SK-N-SH (cell line): ENCODE measurements at regions not wholly inside any gene's neighbourhood (a gene's known extent, or its start where the extent isn't known, plus 50 kb on each side); places are given as distances from the start of the nearest gene placed in this dataset.

Experiments
- CTCF ChIA-PET: fragments of 300-600, 350-600 bp; formaldehyde crosslinking; extraction: SDS; loops from one replicate; lab custom pipeline; 2021; lab: Yijun Ruan, JAX
- POLR2A ChIA-PET: fragments of 350-600 bp; sonication (Branson Sonifier 250); formaldehyde crosslinking; extraction: SDS; loops from one replicate; lab custom pipeline; 2020; ENCODE audit warnings: antibody characterized with exemption, inconsistent platforms; lab: Yijun Ruan, JAX
- DNase-seq: peaks from one replicate; pipeline ENCODE4 v3.0.0; 2012
- H2AFZ ChIP-seq: fragments of 200-600 bp; sonication (generic); 2 replicates; pipeline ENCODE4 v1.8.1; 2016; ENCODE audit warnings: antibody characterized with exemption, mild to moderate bottlenecking, low read depth
- H3F3A ChIP-seq: fragments of 200-600 bp; sonication (generic); replicated peaks from 2 replicates; pipeline ENCODE3; 2016; ENCODE audit warnings: antibody characterized with exemption, mild to moderate bottlenecking; ENCODE audit not compliant: insufficient read depth
- H3K27ac ChIP-seq, 2 experiments: fragments of 200-500 bp in 1 of 2; fragments of 200-600 bp in 1 of 2; sonication (Bioruptor generic) in 1 of 2; sonication (generic), shearing (Covaris generic) in 1 of 2; 2 replicates each; pipeline versions ENCODE4 v1.5.1 to v1.6.1; 2014 to 2016; ENCODE audit warnings: low read depth in 2 of 2, inconsistent platforms in 1 of 2, low read length in 1 of 2, mild to moderate bottlenecking in 1 of 2, mixed read lengths in 1 of 2
- H3K27me3 ChIP-seq: fragments of 200-600 bp; sonication (generic), shearing (Covaris generic); 2 replicates; pipeline ENCODE4 v1.6.1; 2016; ENCODE audit warnings: mixed run types; ENCODE audit not compliant: insufficient read depth
- H3K36me3 ChIP-seq, 2 experiments: fragments of 200-500 bp in 1 of 2; fragments of 200-600 bp in 1 of 2; sonication (Bioruptor generic) in 1 of 2; sonication (generic) in 1 of 2; replicated peaks in 1 of 2; 2 replicates each; pipeline versions ENCODE3 to v1.5.1; 2014 to 2016; ENCODE audit warnings: low read length in 1 of 2, mild to moderate bottlenecking in 1 of 2; ENCODE audit not compliant: insufficient read depth in 2 of 2, control insufficient read depth in 1 of 2
- H3K4me1 ChIP-seq, 2 experiments: fragments of 200-500 bp in 1 of 2; fragments of 200-600 bp in 1 of 2; sonication (Bioruptor generic) in 1 of 2; sonication (generic), shearing (Covaris generic) in 1 of 2; 2 replicates each; pipeline versions ENCODE4 v1.5.1 to v1.6.1; 2014 to 2016; ENCODE audit warnings: low read depth in 1 of 2, low read length in 1 of 2, mixed run types in 1 of 2; ENCODE audit not compliant: insufficient read depth in 2 of 2, control insufficient read depth in 1 of 2
- H3K4me2 ChIP-seq: fragments of 200-600 bp; sonication (generic), shearing (Covaris generic); 2 replicates; pipeline ENCODE4 v1.6.1; 2017; ENCODE audit warnings: mixed run types
- H3K4me3 ChIP-seq, 2 experiments: fragments of 200-500 bp in 1 of 2; fragments of 200-600 bp in 1 of 2; sonication (Bioruptor generic) in 1 of 2; sonication (generic), shearing (Covaris generic) in 1 of 2; 2 replicates each; pipeline versions ENCODE4 v1.5.1 to v1.8.1; 2014 to 2016; ENCODE audit warnings: low read depth in 2 of 2, inconsistent platforms in 1 of 2, low read length in 1 of 2, mild to moderate bottlenecking in 1 of 2, mixed read lengths in 1 of 2, moderate library complexity in 1 of 2
- H3K79me2 ChIP-seq: fragments of 200-600 bp; sonication (generic); 2 replicates; pipeline ENCODE4 v1.8.1; 2017; ENCODE audit warnings: mild to moderate bottlenecking; ENCODE audit not compliant: insufficient read depth
- H3K9ac ChIP-seq: fragments of 200-600 bp; sonication (generic); 2 replicates; pipeline ENCODE4 v1.6.1; 2017; ENCODE audit warnings: mixed run types
- H3K9me2 ChIP-seq: fragments of 200-600 bp; sonication (generic); 2 replicates; pipeline ENCODE4 v1.6.1; 2017; ENCODE audit warnings: mixed run types
- H3K9me3 ChIP-seq: fragments of 200-600 bp; sonication (generic); 2 replicates; pipeline ENCODE4 v1.6.1; 2017; ENCODE audit warnings: mixed run types, mild to moderate bottlenecking, moderate library complexity
- H4K20me1 ChIP-seq: fragments of 200-600 bp; sonication (generic); 2 replicates; pipeline ENCODE4 v1.6.1; 2017; ENCODE audit warnings: mild to moderate bottlenecking, mixed run types; ENCODE audit not compliant: insufficient read depth
- CHD2 ChIP-seq: fragments of 150-350 bp; IDR thresholded peaks from 2 replicates; pipeline ENCODE4 v1.6.1; 2018; ENCODE audit warnings: low read length; ENCODE audit not compliant: partially characterized antibody
- EP300 ChIP-seq, 2 experiments: IDR thresholded peaks; 2 replicates each; pipeline versions ENCODE4 v1.4.0 to v1.6.1; 2012; ENCODE audit warnings: borderline replicate concordance in 1 of 2, low read depth in 1 of 2, low read length in 1 of 2
- FOSL2 ChIP-seq: IDR thresholded peaks from 2 replicates; pipeline ENCODE4 v1.4.0; 2012; ENCODE audit warnings: low read depth, mild to moderate bottlenecking, moderate library complexity, borderline replicate concordance
- FOXJ3 ChIP-seq: sonication (generic); formaldehyde crosslinking; IDR thresholded peaks from 2 replicates; pipeline ENCODE4 v1.5.1; 2020; ENCODE audit warnings: mild to moderate bottlenecking, missing genetic modification reagents
- MXI1 ChIP-seq: IDR thresholded peaks from 2 replicates; pipeline ENCODE4 v1.6.1; 2012; ENCODE audit warnings: mild to moderate bottlenecking, low read depth, low read length, improper control_type of control experiment
- RCOR1 ChIP-seq: fragments of 150-350 bp; IDR thresholded peaks from 2 replicates; pipeline ENCODE4 v1.6.1; 2017; ENCODE audit warnings: antibody characterized with exemption, low read length
- RXRA ChIP-seq: IDR thresholded peaks from 2 replicates; pipeline ENCODE4 v1.4.0; 2012; ENCODE audit warnings: low read depth, mild to moderate bottlenecking, borderline replicate concordance
- SIN3A ChIP-seq: IDR thresholded peaks from 2 replicates; pipeline ENCODE4 v1.6.1; 2012; ENCODE audit warnings: low read depth, mild to moderate bottlenecking, low read length, moderate library complexity, borderline replicate concordance
- TCF12 ChIP-seq: IDR thresholded peaks from 2 replicates; pipeline ENCODE4 v1.4.0; 2012
- USF2 ChIP-seq: fragments of 150-350 bp; IDR thresholded peaks from 2 replicates; pipeline ENCODE4 v1.6.1; 2017; ENCODE audit warnings: antibody characterized with exemption, low read length, low read depth, borderline replicate concordance
- WGBS: methylation state at CpG from one replicate; pipeline ENCODE4 v1.1.6; 2017; ENCODE audit warnings: low lambda C conversion rate; 5-methylcytosine and 5-hydroxymethylcytosine counted together
- TF ChIP-seq, protein P1 (sequence below): fragments of 200-600 bp; sonication (generic); IDR thresholded peaks from 2 replicates; pipeline ENCODE4 v1.6.1; 2017; ENCODE audit warnings: antibody characterized with exemption, mild to moderate bottlenecking, moderate library complexity

DNA sequence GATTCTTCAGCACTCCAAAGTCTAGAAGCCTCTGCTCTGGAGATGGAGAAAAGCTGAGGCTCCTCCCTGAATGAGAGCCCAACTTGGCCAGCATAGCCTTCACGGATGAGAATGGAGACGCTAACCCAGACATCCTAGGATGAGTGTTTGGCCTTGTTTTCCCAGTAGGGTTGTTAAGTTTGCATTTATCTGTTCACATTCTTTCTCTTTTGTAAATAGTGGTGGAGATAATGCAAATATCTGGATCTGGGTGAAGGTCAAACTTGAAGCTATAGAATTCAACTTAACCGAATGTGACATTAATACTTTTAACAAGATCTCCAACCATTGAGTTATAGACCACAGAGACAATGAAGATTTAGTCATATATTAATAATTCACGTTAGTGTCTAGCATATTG, 53.4 kb upstream of the BZW1 start:
- no peak overlapping the region for H3K4me2 ChIP-seq
- H3K9ac ChIP-seq: no peak overlapping the region
- H3K79me2 ChIP-seq: no peaks in the 10 kb centered on the region
- H3K27me3 ChIP-seq: no peaks in the 10 kb centered on the region
- 0 out of 2 replicates have a peak overlapping the region, but pooled peaks have one; percentile 37 for H2AFZ ChIP-seq
- H3K27ac ChIP-seq: no peak overlapping the region; a peak in 1 of 4 replicates
- TF ChIP-seq RXRA: no peak
- TF ChIP-seq FOXJ3 (CRISPR knock-in tag): no peak
- TF ChIP-seq RCOR1: no peak
- TF ChIP-seq MXI1: no peak
- no peak for TF ChIP-seq SIN3A
- TF ChIP-seq, protein P1, sequence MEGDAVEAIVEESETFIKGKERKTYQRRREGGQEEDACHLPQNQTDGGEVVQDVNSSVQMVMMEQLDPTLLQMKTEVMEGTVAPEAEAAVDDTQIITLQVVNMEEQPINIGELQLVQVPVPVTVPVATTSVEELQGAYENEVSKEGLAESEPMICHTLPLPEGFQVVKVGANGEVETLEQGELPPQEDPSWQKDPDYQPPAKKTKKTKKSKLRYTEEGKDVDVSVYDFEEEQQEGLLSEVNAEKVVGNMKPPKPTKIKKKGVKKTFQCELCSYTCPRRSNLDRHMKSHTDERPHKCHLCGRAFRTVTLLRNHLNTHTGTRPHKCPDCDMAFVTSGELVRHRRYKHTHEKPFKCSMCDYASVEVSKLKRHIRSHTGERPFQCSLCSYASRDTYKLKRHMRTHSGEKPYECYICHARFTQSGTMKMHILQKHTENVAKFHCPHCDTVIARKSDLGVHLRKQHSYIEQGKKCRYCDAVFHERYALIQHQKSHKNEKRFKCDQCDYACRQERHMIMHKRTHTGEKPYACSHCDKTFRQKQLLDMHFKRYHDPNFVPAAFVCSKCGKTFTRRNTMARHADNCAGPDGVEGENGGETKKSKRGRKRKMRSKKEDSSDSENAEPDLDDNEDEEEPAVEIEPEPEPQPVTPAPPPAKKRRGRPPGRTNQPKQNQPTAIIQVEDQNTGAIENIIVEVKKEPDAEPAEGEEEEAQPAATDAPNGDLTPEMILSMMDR: no peak
- no peak for DNase-seq
- H3K4me3 ChIP-seq: no peak overlapping the region
- H3K36me3 ChIP-seq: no peaks in the 10 kb centered on the region
- H3F3A ChIP-seq: peaks cover 23% of the 10 kb centered on the region
- peaks cover 8 to 40% of the 10 kb centered on the region in 2 experiments for H3K4me1 ChIP-seq
- H4K20me1 ChIP-seq: no peaks in the 10 kb centered on the region
- 93% methylated on average over 4 of the region's 4 CpGs for WGBS
- no peaks in the 10 kb centered on the region for H3K9me3 ChIP-seq
- no peaks in the 10 kb centered on the region for H3K9me2 ChIP-seq
- ChIA-PET POLR2A (no interaction called here), CTCF (interaction anchor here (1.1 to 1.5 kb wide), 3 partner anchors 10 to 45 kb away, joined by 3 to 4 read pairs (median 3); no protein-coding TSS in a partner anchor)

- H3K4me3 ChIP-seq: no peak overlapping the region
- peaks cover 25% of the 10 kb centered on the region for H3F3A ChIP-seq
- H3K4me1 ChIP-seq: peaks cover 8 to 51% of the 10 kb centered on the region in 2 experiments
- DNase-seq: no peak
- H3K9me2 ChIP-seq: no peaks in the 10 kb centered on the region
- H3K9ac ChIP-seq: peak overlapping the region; percentile 33; the same call in 1 of the 2 replicates
- no peaks in the 10 kb centered on the region for H3K9me3 ChIP-seq
- TF ChIP-seq EP300 (IDR thresholded peaks at IDR 0.05; ENCODE audit: borderline replicate concordance in 1 of 2, low read depth in 1 of 2, low read length in 1 of 2) (no peak), CHD2 (no peak), TCF12 (peak; percentile 23; the same call in 1 of the 2 replicates), USF2 (no peak), FOSL2 (peak; percentile 43; the same call in 1 of the 2 replicates)
- H4K20me1 ChIP-seq: no peaks in the 10 kb centered on the region
- POLR2A ChIA-PET: no interaction called here
- peak overlapping the region; percentile 75 for H2AFZ ChIP-seq
- no peaks in the 10 kb centered on the region for H3K36me3 ChIP-seq
- peak overlapping the region; percentile 11 to 71; a peak in 3 of 4 replicates for H3K27ac ChIP-seq
- no peaks in the 10 kb centered on the region for H3K27me3 ChIP-seq
- H3K4me2 ChIP-seq: peak overlapping the region; percentile 57
- CTCF ChIA-PET: interaction anchor here (1.5 to 2.0 kb wide), 2 partner anchors 10 to 48 kb away, joined by 3 to 8 read pairs; no protein-coding TSS in a partner anchor
- H3K79me2 ChIP-seq: no peaks in the 10 kb centered on the region
- 59% methylated on average over 1 of the region's 1 CpG for WGBS
These were observed 50.4 kb upstream of the BZW1 start for GRCh38 chr2:200761266-200761665.
